GM04503 (cell line): ENCODE measurements at regions not wholly inside any gene's neighbourhood (a gene's known extent, or its start where the extent isn't known, plus 50 kb on each side); places are given as distances from the start of the nearest gene placed in this dataset.

ENCODE experiments used
- DNase-seq: peaks from one replicate; pipeline ENCODE4 v3.0.0-alpha.2; 2012; ENCODE audit warnings: low read depth

GRCh38 chr12:74985986-74986319, 223.7 kb downstream of the KCNC2 start:
- DNase-seq, result no peak

- DNase-seq, result no peak
These were observed 221.5 kb downstream of the KCNC2 start for GRCh38 chr12:74988156-74988555.
